ENCODE measurements at regions not wholly inside any gene's neighbourhood (a gene's known extent, or its start where the extent isn't known, plus 50 kb on each side); places are given as distances from the start of the nearest gene placed in this dataset.

DNA sequence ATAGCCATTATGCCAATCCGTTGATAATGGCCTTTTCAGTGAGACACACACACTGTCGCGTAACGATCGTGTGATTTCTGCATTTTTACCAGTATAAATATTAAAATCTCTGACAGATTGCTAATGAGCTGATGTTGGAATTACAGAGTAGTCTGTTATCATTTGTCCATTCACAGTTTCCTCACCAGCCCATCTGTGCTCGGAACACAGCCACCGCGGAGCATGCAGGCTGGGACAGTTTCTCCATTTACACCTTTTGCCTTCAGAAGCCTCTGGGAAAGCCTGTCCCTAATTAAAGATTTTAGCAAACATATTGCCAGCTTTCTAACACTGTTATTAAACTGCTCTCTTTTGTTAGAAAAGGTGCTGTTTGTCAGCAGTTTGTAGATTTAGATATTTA lies 82.2 kb upstream of the BARHL2 start (continued):
- TF ChIP-seq NFYB (IDR thresholded peaks at IDR 0.05; ENCODE audit: insufficient read depth, low read depth, low read length) (no peak), POLR2AphosphoS5 (IDR thresholded peaks at IDR 0.05; ENCODE audit: low read length) (no peak), TCF3 (IDR thresholded peaks at IDR 0.05; ENCODE audit: borderline replicate concordance, insufficient read depth, low read depth, low read length) (no peak), TCF7 (IDR thresholded peaks at IDR 0.05; ENCODE audit: borderline replicate concordance) (no peak)

DNA sequence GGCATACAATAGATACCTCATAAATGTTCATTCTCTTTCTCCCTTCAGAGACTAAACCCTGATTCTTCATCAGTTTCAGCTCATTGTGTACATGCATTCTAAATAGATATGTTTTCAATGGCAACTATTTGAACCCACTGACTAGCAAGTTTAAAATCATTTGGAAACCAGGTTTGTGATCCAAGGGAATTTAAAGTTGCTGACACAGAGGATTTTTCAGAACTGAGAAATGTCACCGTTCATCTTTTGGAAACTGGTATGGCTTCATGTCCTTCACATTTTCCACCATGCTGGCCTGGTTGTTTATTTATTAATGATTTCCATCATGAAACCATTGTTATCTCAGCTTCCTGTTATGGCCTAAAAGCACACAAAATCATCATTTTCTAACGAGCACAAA lies 81.8 kb upstream of the BARHL2 start:
- ChIA-PET RAD21 (ENCODE audit: unreplicated experiment) (no interaction called here), CTCF (no interaction called here), SMC1A (ENCODE audit: uncharacterized antibody, unreplicated experiment) (no interaction called here), POLR2A (no interaction called here)
- Histone ChIP-seq H3K4me3 (no peak overlapping the region), H3K4me2 (ENCODE audit: control insufficient read depth, insufficient read depth) (no peak overlapping the region), H3K27ac (ENCODE audit: control insufficient read depth, insufficient read depth) (no peak overlapping the region), H4K20me1 (ENCODE audit: control insufficient read depth, insufficient read depth) (no peaks in the 10 kb centered on the region), H3K4me1 (ENCODE audit: control insufficient read depth, insufficient read depth, low read length) (no peaks in the 10 kb centered on the region), H3K79me2 (ENCODE audit: control insufficient read depth, insufficient read depth, low read length) (no peaks in the 10 kb centered on the region), H3K9ac (ENCODE audit: control insufficient read depth, insufficient read depth, low read length) (no peak overlapping the region), H3K36me3 (ENCODE audit: control insufficient read depth in 2 of 2, insufficient read depth in 2 of 2, low read length in 1 of 2) (no peaks in the 10 kb centered on the region), H3K9me3 (replicated peaks; ENCODE audit: control insufficient read depth, insufficient read depth, low read length) (no peaks in the 10 kb centered on the region), H2AFZ (ENCODE audit: control insufficient read depth, low read depth, low read length) (no peak overlapping the region), H3K27me3 (replicated peaks in 1 of 2; ENCODE audit: control insufficient read depth in 2 of 2, insufficient read depth in 2 of 2, low read length in 1 of 2) (no peaks in the 10 kb centered on the region)
- ATAC-seq (no peak), FAIRE-seq (no peak), DNase-seq (ENCODE audit: low read depth, low spot score) (no peak)
- WGBS (ENCODE audit: insufficient coverage, insufficient replicate concordance, low lambda C conversion rate, missing lambda C conversion rate) = 29% methylated on average over 2 of the region's 2 CpGs
- intact Hi-C loops (cut with micrococcal nuclease; ENCODE audit: unreplicated experiment) (no loop called here), in situ Hi-C loops (cut with MboI) (no loop called here)
- no TSS peak for BruUV-seq (replicated peaks)
- TF ChIP-seq ZBTB11 (CRISPR knock-in tag; IDR thresholded peaks at IDR 0.05) = no peak
- no peak for TF ChIP-seq HDAC2 (IDR thresholded peaks at IDR 0.05)
- TF ChIP-seq MYC (IDR thresholded peaks at IDR 0.05; ENCODE audit: insufficient read depth, insufficient read length, insufficient replicate concordance, low read length, severe bottlenecking) = no peak
- no peak for TF ChIP-seq ESRRA (IDR thresholded peaks at IDR 0.05; ENCODE audit: low read length)
- no peak for TF ChIP-seq SIX5 (IDR thresholded peaks at IDR 0.05; ENCODE audit: low read depth, low read length, severe bottlenecking)
- no peak for TF ChIP-seq RAD51 (IDR thresholded peaks at IDR 0.05)
- no peak for TF ChIP-seq MXI1 (IDR thresholded peaks at IDR 0.05; ENCODE audit: low read depth, low read length)
- TF ChIP-seq E4F1 (IDR thresholded peaks at IDR 0.05; ENCODE audit: borderline replicate concordance, partially characterized antibody) = no peak
- no peak for TF ChIP-seq SMAD1 (IDR thresholded peaks at IDR 0.05; ENCODE audit: low read depth, partially characterized antibody)
- TF ChIP-seq JUNB (IDR thresholded peaks at IDR 0.05) = no peak
- TF ChIP-seq IKZF1 (conservative IDR thresholded peaks at IDR 0.05) = no peak
